ENCODE measurements at regions not wholly inside any gene's neighbourhood (a gene's known extent, or its start where the extent isn't known, plus 50 kb on each side); places are given as distances from the start of the nearest gene placed in this dataset.

DNA sequence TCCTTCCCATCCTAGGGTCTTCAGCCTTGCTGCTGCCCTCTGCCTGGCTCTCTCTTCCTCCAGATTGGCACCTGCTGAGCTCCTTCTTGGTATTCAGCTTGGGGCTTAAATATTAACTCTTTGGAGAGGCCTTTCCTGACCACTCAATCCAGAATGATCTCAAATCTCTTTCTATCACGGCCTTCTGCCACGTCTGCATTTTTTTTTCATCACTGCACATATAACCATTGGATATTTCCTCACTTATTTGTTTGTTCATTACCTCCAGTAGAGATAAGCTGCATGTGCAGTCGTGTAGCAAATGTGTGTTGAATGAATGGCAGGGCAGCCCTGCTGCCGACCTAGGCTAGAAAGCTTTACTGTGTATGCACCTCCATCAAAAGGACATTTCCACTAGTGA is 51.6 kb upstream of the MPP7 start:
- DNase-seq (ENCODE audit: low spot score) (no peak), ATAC-seq (ENCODE audit: low read depth) (no peak)
- H3K4me3 ChIP-seq (ENCODE audit: severe bottlenecking), result no peak overlapping the region
- no peak overlapping the region for H3K27ac ChIP-seq (ENCODE audit: poor library complexity, severe bottlenecking)
- no peaks in the 10 kb centered on the region for H3K9me3 ChIP-seq (ENCODE audit: severe bottlenecking)
- no peaks in the 10 kb centered on the region for H3K36me3 ChIP-seq (ENCODE audit: low read depth)
- no peaks in the 10 kb centered on the region for H3K27me3 ChIP-seq (ENCODE audit: insufficient read depth, poor library complexity, severe bottlenecking)
- no peak for TF ChIP-seq CTCF (IDR thresholded peaks at IDR 0.05; ENCODE audit: poor library complexity, severe bottlenecking)
- no peaks in the 10 kb centered on the region for H3K4me1 ChIP-seq (ENCODE audit: insufficient read depth, poor library complexity, severe bottlenecking)

- no peaks in the 10 kb centered on the region for H3K36me3 ChIP-seq (ENCODE audit: low read depth)
- no peak overlapping the region for H3K4me3 ChIP-seq (ENCODE audit: severe bottlenecking)
- no peaks in the 10 kb centered on the region for H3K27me3 ChIP-seq (ENCODE audit: insufficient read depth, poor library complexity, severe bottlenecking)
- no peaks in the 10 kb centered on the region for H3K9me3 ChIP-seq (ENCODE audit: severe bottlenecking)
- no peak overlapping the region for H3K27ac ChIP-seq (ENCODE audit: poor library complexity, severe bottlenecking)
- no peak for ATAC-seq (ENCODE audit: low read depth)
- no peaks in the 10 kb centered on the region for H3K4me1 ChIP-seq (ENCODE audit: insufficient read depth, poor library complexity, severe bottlenecking)
- no peak for TF ChIP-seq CTCF (IDR thresholded peaks at IDR 0.05; ENCODE audit: poor library complexity, severe bottlenecking)
- no peak for DNase-seq (ENCODE audit: low spot score)
Measured at GRCh38 chr10:28355376-28355775, 52.5 kb upstream of the MPP7 start.

DNA sequence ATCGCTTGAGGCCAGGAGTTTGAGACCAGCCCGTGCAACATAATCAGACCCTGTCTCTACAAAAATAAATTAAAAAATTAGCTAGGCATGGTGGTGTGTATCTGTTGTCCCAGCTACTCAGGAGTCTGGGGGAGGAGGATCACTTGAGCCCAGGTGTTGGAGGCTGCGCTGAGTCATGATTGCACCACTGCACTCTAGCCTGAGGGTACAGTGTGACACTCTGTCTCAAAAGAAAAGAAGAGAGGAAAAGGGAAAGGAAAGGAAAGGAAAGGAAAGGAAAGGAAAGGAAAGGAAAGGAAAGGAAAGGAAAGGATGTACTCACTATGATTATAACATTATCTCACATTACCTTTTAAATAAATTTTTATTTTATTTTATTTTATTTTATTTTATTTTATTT is 56.5 kb upstream of the MPP7 start:
- Histone ChIP-seq H3K27ac (ENCODE audit: poor library complexity, severe bottlenecking) (no peak overlapping the region), H3K9me3 (ENCODE audit: severe bottlenecking) (no peaks in the 10 kb centered on the region), H3K36me3 (ENCODE audit: low read depth) (no peaks in the 10 kb centered on the region), H3K27me3 (ENCODE audit: insufficient read depth, poor library complexity, severe bottlenecking) (no peaks in the 10 kb centered on the region), H3K4me3 (ENCODE audit: severe bottlenecking) (no peak overlapping the region), H3K4me1 (ENCODE audit: insufficient read depth, poor library complexity, severe bottlenecking) (no peaks in the 10 kb centered on the region)
- ATAC-seq (ENCODE audit: low read depth) (no peak), DNase-seq (ENCODE audit: low spot score) (no peak)
- TF ChIP-seq CTCF (IDR thresholded peaks at IDR 0.05; ENCODE audit: poor library complexity, severe bottlenecking), result no peak

DNA sequence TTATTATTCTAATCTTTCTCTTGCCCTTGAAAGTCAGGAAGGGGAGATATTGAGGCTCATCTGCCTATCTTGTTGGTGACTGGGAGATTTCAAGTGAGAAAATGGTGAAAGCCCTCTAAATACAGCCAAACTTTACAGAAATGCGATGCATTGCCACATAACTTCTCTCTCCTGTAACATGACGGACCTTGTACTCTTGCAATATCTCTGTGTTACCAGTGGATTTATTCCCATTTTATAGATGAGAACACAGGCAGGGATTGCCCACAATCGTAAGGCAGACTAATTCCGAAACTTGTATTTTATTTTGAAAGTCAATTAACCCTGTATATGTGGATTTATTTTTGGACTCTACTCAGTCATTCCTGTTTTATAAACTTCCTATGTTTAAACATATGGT is 57.3 kb upstream of the MPP7 start:
- H3K36me3 ChIP-seq (ENCODE audit: low read depth), result no peaks in the 10 kb centered on the region
- H3K4me1 ChIP-seq (ENCODE audit: insufficient read depth, poor library complexity, severe bottlenecking), result no peaks in the 10 kb centered on the region
- no peak for ATAC-seq (ENCODE audit: low read depth)
- DNase-seq (ENCODE audit: low spot score), result no peak
- TF ChIP-seq CTCF (IDR thresholded peaks at IDR 0.05; ENCODE audit: poor library complexity, severe bottlenecking), result no peak
- H3K9me3 ChIP-seq (ENCODE audit: severe bottlenecking), result no peaks in the 10 kb centered on the region
- H3K4me3 ChIP-seq (ENCODE audit: severe bottlenecking), result no peak overlapping the region
- H3K27ac ChIP-seq (ENCODE audit: poor library complexity, severe bottlenecking), result no peak overlapping the region
- H3K27me3 ChIP-seq (ENCODE audit: insufficient read depth, poor library complexity, severe bottlenecking), result no peaks in the 10 kb centered on the region

DNA sequence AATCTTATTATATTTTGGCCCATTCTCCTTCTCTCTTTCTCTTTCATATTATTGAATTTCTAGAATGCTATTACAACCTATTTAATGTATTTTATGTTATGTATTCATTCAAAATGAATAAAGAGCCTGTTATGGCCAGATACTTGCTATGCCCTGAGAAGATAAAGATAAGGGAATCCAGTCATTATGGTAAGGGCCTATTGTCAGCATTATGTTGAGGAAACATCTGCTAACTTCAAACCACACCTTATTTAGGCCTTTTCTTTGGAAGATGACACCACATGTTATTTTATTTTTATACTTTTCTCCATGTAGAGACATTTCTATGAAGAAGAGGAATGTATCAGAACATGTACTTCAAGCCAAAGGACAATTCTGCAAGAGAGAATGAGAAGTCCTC is 60.5 kb upstream of the MPP7 start:
- no peak for TF ChIP-seq CTCF (IDR thresholded peaks at IDR 0.05; ENCODE audit: poor library complexity, severe bottlenecking)
- Histone ChIP-seq H3K36me3 (ENCODE audit: low read depth) (no peaks in the 10 kb centered on the region), H3K27ac (ENCODE audit: poor library complexity, severe bottlenecking) (no peak overlapping the region), H3K4me1 (ENCODE audit: insufficient read depth, poor library complexity, severe bottlenecking) (peaks cover 6% of the 10 kb centered on the region), H3K9me3 (ENCODE audit: severe bottlenecking) (no peaks in the 10 kb centered on the region), H3K27me3 (ENCODE audit: insufficient read depth, poor library complexity, severe bottlenecking) (no peaks in the 10 kb centered on the region), H3K4me3 (ENCODE audit: severe bottlenecking) (no peak overlapping the region)
- no peak for ATAC-seq (ENCODE audit: low read depth)
- DNase-seq (ENCODE audit: low spot score), result no peak
